ENCODE measurements at regions not wholly inside any gene's neighbourhood (a gene's known extent, or its start where the extent isn't known, plus 50 kb on each side); places are given as distances from the start of the nearest gene placed in this dataset.

GRCh38 chr14:48792376-48793024, 793.7 kb downstream of the RPS29 start:
- Histone ChIP-seq H3K4me1 (no peaks in the 10 kb centered on the region), H3K27ac (no peak overlapping the region), H3K36me3 (no peaks in the 10 kb centered on the region), H3K4me3 (no peak overlapping the region), H3K27me3 (no peaks in the 10 kb centered on the region), H3K9me3 (no peaks in the 10 kb centered on the region)
- no peak for DNase-seq
- TF ChIP-seq POLR2A (IDR thresholded peaks at IDR 0.05): no peak
- TF ChIP-seq, protein P1, sequence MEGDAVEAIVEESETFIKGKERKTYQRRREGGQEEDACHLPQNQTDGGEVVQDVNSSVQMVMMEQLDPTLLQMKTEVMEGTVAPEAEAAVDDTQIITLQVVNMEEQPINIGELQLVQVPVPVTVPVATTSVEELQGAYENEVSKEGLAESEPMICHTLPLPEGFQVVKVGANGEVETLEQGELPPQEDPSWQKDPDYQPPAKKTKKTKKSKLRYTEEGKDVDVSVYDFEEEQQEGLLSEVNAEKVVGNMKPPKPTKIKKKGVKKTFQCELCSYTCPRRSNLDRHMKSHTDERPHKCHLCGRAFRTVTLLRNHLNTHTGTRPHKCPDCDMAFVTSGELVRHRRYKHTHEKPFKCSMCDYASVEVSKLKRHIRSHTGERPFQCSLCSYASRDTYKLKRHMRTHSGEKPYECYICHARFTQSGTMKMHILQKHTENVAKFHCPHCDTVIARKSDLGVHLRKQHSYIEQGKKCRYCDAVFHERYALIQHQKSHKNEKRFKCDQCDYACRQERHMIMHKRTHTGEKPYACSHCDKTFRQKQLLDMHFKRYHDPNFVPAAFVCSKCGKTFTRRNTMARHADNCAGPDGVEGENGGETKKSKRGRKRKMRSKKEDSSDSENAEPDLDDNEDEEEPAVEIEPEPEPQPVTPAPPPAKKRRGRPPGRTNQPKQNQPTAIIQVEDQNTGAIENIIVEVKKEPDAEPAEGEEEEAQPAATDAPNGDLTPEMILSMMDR (IDR thresholded peaks at IDR 0.05): no peak
- intact Hi-C loops (cut with DNase I; ENCODE audit: low total_unique reads): no loop called here

- intact Hi-C loops (cut with DNase I; ENCODE audit: low total_unique reads): no loop called here
- DNase-seq: no peak
- no peaks in the 10 kb centered on the region for H3K27me3 ChIP-seq
- no peak overlapping the region for H3K4me3 ChIP-seq
- no peaks in the 10 kb centered on the region for H3K36me3 ChIP-seq
- H3K9me3 ChIP-seq: no peaks in the 10 kb centered on the region
- no peaks in the 10 kb centered on the region for H3K4me1 ChIP-seq
- TF ChIP-seq, protein P1 (IDR thresholded peaks at IDR 0.05): no peak
- TF ChIP-seq POLR2A (IDR thresholded peaks at IDR 0.05): no peak
- H3K27ac ChIP-seq: no peak overlapping the region
These were observed 797.4 kb downstream of the RPS29 start for GRCh38 chr14:48788771-48789170.

GRCh38 chr14:48786498-48786897, 799.7 kb downstream of the RPS29 start:
- DNase-seq: no peak
- H3K36me3 ChIP-seq: no peaks in the 10 kb centered on the region
- H3K4me1 ChIP-seq: no peaks in the 10 kb centered on the region
- TF ChIP-seq, protein P1 (IDR thresholded peaks at IDR 0.05): no peak
- no peak for TF ChIP-seq POLR2A (IDR thresholded peaks at IDR 0.05)
- intact Hi-C loops (cut with DNase I; ENCODE audit: low total_unique reads): no loop called here
- no peaks in the 10 kb centered on the region for H3K9me3 ChIP-seq
- no peaks in the 10 kb centered on the region for H3K27me3 ChIP-seq
- no peak overlapping the region for H3K27ac ChIP-seq
- no peak overlapping the region for H3K4me3 ChIP-seq

DNA sequence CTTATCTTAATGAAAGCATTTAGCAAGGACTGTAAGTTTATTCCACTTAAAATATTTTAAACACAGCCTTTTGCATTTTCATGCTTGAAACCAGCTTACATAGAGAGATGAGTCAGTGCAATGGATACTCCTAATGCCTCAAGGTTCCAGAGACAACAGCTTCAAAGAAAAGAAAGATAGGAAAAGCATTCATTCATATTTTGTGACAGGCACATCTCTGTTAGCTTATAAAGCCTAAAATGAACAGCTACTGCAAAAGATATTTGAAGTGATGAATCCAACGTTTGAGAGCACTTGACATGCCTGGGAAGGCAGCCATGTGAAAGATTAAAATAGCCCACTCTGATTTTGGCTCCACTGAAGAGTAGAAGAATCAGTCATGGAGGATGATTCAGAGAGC, 814.5 kb downstream of the RPS29 start:
- intact Hi-C loops (cut with DNase I; ENCODE audit: low total_unique reads): no loop called here
- H3K4me1 ChIP-seq: no peaks in the 10 kb centered on the region
- TF ChIP-seq, protein P1 (IDR thresholded peaks at IDR 0.05): no peak
- TF ChIP-seq POLR2A (IDR thresholded peaks at IDR 0.05): no peak
- H3K36me3 ChIP-seq: no peaks in the 10 kb centered on the region
- DNase-seq: no peak
- H3K4me3 ChIP-seq: no peak overlapping the region
- no peaks in the 10 kb centered on the region for H3K27me3 ChIP-seq
- H3K9me3 ChIP-seq: no peaks in the 10 kb centered on the region
- no peak overlapping the region for H3K27ac ChIP-seq

DNA sequence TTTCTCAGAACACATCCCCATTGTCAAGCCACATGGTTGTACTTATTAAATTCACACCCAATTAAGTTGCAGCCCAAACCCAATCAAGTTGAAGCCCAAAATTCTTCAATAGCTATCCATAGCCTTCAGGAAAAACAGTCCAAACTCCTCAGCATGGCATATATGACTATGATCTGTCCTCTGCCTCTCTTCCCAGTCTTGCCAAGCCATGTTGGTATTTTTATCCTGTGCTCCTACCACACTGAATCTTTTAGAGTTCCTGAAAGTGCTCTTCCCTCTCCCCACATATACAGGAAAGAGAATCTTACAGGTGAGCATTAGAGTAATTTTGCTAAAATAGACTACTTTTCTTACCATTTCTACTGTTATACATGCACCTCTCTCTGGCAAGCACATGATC, 834.9 kb downstream of the RPS29 start:
- no peaks in the 10 kb centered on the region for H3K9me3 ChIP-seq
- TF ChIP-seq, protein P1 (IDR thresholded peaks at IDR 0.05): no peak
- no peak for TF ChIP-seq POLR2A (IDR thresholded peaks at IDR 0.05)
- no peaks in the 10 kb centered on the region for H3K27me3 ChIP-seq
- no peak overlapping the region for H3K27ac ChIP-seq
- H3K4me1 ChIP-seq: no peaks in the 10 kb centered on the region
- H3K36me3 ChIP-seq: no peaks in the 10 kb centered on the region
- no peak overlapping the region for H3K4me3 ChIP-seq
- intact Hi-C loops (cut with DNase I; ENCODE audit: low total_unique reads): no loop called here
- DNase-seq: no peak

Measured in uterus (tissue), 3 donors.